ENCODE measurements at regions not wholly inside any gene's neighbourhood (a gene's known extent, or its start where the extent isn't known, plus 50 kb on each side); places are given as distances from the start of the nearest gene placed in this dataset.

DNA sequence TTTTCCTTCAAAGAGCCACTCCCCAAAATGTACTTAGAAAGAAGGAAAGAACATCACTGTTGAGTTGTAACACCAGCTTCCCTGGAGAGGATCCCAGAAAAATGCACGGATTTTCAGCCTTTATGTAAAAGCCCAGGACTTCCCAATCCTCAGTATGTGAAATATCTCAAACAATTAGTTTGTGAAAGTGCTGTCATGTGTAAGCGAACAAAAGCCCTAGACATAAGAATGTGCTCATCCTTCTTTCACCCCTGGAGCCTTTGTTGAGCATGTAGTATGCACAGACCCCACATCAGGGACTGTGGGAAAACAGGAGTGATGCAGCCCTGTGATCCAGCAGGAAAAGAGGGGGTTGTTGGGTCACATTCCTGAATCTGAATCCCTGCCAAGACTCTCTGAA is 441.4 kb upstream of the ZNF507 start:
- peaks cover 11% of the 10 kb centered on the region for H3K4me1 ChIP-seq (ENCODE audit: control insufficient read depth, insufficient read depth, low read length)
- no CpG with 5 or more reads among the region's 2 CpGs for WGBS (ENCODE audit: insufficient coverage)
- H3K36me3 ChIP-seq (ENCODE audit: control insufficient read depth, insufficient read depth, low read length): no peaks in the 10 kb centered on the region
- DNase-seq: peak; percentile 51
- no peak overlapping the region for H3K27ac ChIP-seq (ENCODE audit: low read length)
- H3K4me3 ChIP-seq (ENCODE audit: low read length): no peak overlapping the region
- no peaks in the 10 kb centered on the region for H3K9me3 ChIP-seq (replicated peaks; ENCODE audit: control insufficient read depth, low read depth, low read length)
- H3K27me3 ChIP-seq (ENCODE audit: control insufficient read depth, insufficient read depth, low read length): no peaks in the 10 kb centered on the region

DNA sequence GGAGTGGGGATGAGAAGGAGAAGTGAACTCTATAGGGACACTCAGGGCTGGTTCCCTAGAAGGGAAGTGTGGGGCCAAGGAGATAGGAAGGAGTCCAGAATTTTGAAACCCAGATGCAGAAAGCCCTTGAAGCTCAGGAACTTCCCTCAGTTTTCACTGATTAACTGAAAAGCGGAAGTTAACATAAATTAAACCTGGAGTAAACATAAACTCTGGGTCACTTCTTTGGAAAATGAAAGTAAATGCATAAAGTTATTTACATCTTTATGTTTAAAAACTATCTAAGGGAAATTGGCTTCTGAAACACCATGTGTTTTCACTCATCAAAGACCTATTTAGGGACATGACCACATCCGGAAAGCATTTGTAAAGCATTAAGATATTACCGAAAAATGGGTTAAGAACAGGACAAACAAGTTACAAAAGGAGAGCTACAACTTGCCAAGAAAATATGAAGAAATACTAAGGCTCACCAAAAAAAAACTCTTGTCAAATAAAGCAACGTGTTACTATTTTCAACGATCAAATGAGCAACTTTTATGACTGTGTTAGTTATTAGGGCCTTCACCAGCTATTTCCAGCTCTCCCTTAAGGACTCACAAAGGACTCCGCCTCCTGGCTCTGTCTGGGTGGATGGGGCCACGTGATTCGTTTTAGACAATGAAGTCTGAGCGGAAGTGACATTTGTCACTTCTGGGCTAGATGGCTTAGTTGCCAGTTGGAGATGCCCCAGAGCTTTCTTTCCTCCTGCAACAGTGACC is 439.1 kb upstream of the ZNF507 start:
- DNase-seq: peak; percentile 92
- peak overlapping the region; percentile 85 for H3K27ac ChIP-seq (ENCODE audit: low read length)
- peaks cover 13% of the 10 kb centered on the region for H3K4me1 ChIP-seq (ENCODE audit: control insufficient read depth, insufficient read depth, low read length)
- 43% methylated on average over 4 of the region's 9 CpGs for WGBS (ENCODE audit: insufficient coverage)
- no peaks in the 10 kb centered on the region for H3K36me3 ChIP-seq (ENCODE audit: control insufficient read depth, insufficient read depth, low read length)
- no peaks in the 10 kb centered on the region for H3K27me3 ChIP-seq (ENCODE audit: control insufficient read depth, insufficient read depth, low read length)
- no peaks in the 10 kb centered on the region for H3K9me3 ChIP-seq (replicated peaks; ENCODE audit: control insufficient read depth, low read depth, low read length)
- no peak overlapping the region for H3K4me3 ChIP-seq (ENCODE audit: low read length)

DNA sequence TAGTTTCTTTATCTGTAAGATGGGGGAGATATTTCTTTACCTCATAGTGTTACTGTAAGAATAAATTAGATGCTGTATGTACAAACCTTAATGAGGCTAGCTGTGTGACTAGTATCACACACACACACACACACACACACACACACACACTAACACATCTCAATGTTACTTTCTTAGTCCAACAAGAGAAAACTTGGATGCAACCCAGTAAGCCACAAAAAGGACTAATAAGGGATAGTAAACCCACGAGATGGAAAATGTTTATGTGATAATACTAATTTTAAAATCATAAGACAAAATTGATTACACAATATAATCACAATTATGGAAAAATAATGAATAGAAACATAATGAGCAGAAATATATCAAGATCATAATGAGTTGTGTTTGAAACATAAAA is 437.7 kb upstream of the ZNF507 start:
- no peaks in the 10 kb centered on the region for H3K27me3 ChIP-seq (ENCODE audit: control insufficient read depth, insufficient read depth, low read length)
- no peak overlapping the region for H3K27ac ChIP-seq (ENCODE audit: low read length)
- no peaks in the 10 kb centered on the region for H3K36me3 ChIP-seq (ENCODE audit: control insufficient read depth, insufficient read depth, low read length)
- no peaks in the 10 kb centered on the region for H3K9me3 ChIP-seq (replicated peaks; ENCODE audit: control insufficient read depth, low read depth, low read length)
- no peak for DNase-seq
- peaks cover 13% of the 10 kb centered on the region for H3K4me1 ChIP-seq (ENCODE audit: control insufficient read depth, insufficient read depth, low read length)
- no CpG with 5 or more reads among the region's 1 CpG for WGBS (ENCODE audit: insufficient coverage)
- no peak overlapping the region for H3K4me3 ChIP-seq (ENCODE audit: low read length)

GRCh38 chr19:31908080-31908479 is 437.3 kb upstream of the ZNF507 start:
- Histone ChIP-seq H3K9me3 (replicated peaks; ENCODE audit: control insufficient read depth, low read depth, low read length) (no peaks in the 10 kb centered on the region), H3K4me3 (ENCODE audit: low read length) (no peak overlapping the region), H3K4me1 (ENCODE audit: control insufficient read depth, insufficient read depth, low read length) (peaks cover 13% of the 10 kb centered on the region), H3K36me3 (ENCODE audit: control insufficient read depth, insufficient read depth, low read length) (no peaks in the 10 kb centered on the region), H3K27me3 (ENCODE audit: control insufficient read depth, insufficient read depth, low read length) (no peaks in the 10 kb centered on the region), H3K27ac (ENCODE audit: low read length) (no peak overlapping the region)
- WGBS (ENCODE audit: insufficient coverage): no CpG with 5 or more reads among the region's 3 CpGs
- DNase-seq: no peak

GRCh38 chr19:31908496-31909225 is 436.7 kb upstream of the ZNF507 start:
- Histone ChIP-seq H3K27ac (ENCODE audit: low read length) (no peak overlapping the region), H3K4me1 (ENCODE audit: control insufficient read depth, insufficient read depth, low read length) (peaks cover 13% of the 10 kb centered on the region), H3K9me3 (replicated peaks; ENCODE audit: control insufficient read depth, low read depth, low read length) (no peaks in the 10 kb centered on the region), H3K4me3 (ENCODE audit: low read length) (no peak overlapping the region), H3K27me3 (ENCODE audit: control insufficient read depth, insufficient read depth, low read length) (no peaks in the 10 kb centered on the region), H3K36me3 (ENCODE audit: control insufficient read depth, insufficient read depth, low read length) (no peaks in the 10 kb centered on the region)
- WGBS (ENCODE audit: insufficient coverage): 65% methylated on average over 7 of the region's 10 CpGs
- DNase-seq: peak; percentile 11

- no peaks in the 10 kb centered on the region for H3K9me3 ChIP-seq (replicated peaks; ENCODE audit: control insufficient read depth, low read depth, low read length)
- no peaks in the 10 kb centered on the region for H3K36me3 ChIP-seq (ENCODE audit: control insufficient read depth, insufficient read depth, low read length)
- H3K27ac ChIP-seq (ENCODE audit: low read length): no peak overlapping the region
- 72% methylated on average over 5 of the region's 6 CpGs for WGBS (ENCODE audit: insufficient coverage)
- no peak overlapping the region for H3K4me3 ChIP-seq (ENCODE audit: low read length)
- H3K4me1 ChIP-seq (ENCODE audit: control insufficient read depth, insufficient read depth, low read length): peaks cover 13% of the 10 kb centered on the region
- no peak for DNase-seq
- H3K27me3 ChIP-seq (ENCODE audit: control insufficient read depth, insufficient read depth, low read length): no peaks in the 10 kb centered on the region
Observed at GRCh38 chr19:31910224-31910623, 435.2 kb upstream of the ZNF507 start.

DNA sequence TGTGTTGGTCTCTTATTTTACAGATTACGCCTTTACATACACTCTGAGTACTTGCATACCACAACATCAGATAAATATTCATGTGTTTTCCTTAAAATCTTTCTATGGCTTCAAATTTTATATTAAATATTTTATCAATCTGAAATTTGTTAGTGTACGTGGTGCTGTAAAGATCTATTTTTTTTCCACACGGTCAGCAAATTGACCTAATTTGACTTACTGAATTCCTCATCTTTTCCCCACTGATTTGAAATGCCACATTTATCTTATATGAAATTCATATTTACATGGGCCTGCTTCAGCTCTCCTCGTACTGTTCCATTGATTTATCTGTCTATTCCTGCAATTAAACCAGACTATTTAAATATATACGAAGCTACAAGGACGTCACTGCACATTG is 433.8 kb upstream of the ZNF507 start:
- WGBS (ENCODE audit: insufficient coverage): 69% methylated on average over 3 of the region's 6 CpGs
- no peak for DNase-seq
- Histone ChIP-seq H3K9me3 (replicated peaks; ENCODE audit: control insufficient read depth, low read depth, low read length) (no peaks in the 10 kb centered on the region), H3K36me3 (ENCODE audit: control insufficient read depth, insufficient read depth, low read length) (no peaks in the 10 kb centered on the region), H3K27me3 (ENCODE audit: control insufficient read depth, insufficient read depth, low read length) (no peaks in the 10 kb centered on the region), H3K4me1 (ENCODE audit: control insufficient read depth, insufficient read depth, low read length) (peaks cover 8% of the 10 kb centered on the region), H3K4me3 (ENCODE audit: low read length) (no peak overlapping the region), H3K27ac (ENCODE audit: low read length) (no peak overlapping the region)

GRCh38 chr19:31913103-31913661 is 432.2 kb upstream of the ZNF507 start:
- DNase-seq: no peak
- H3K4me3 ChIP-seq (ENCODE audit: low read length): no peak overlapping the region
- no peaks in the 10 kb centered on the region for H3K9me3 ChIP-seq (replicated peaks; ENCODE audit: control insufficient read depth, low read depth, low read length)
- no peak overlapping the region for H3K27ac ChIP-seq (ENCODE audit: low read length)
- no peaks in the 10 kb centered on the region for H3K27me3 ChIP-seq (ENCODE audit: control insufficient read depth, insufficient read depth, low read length)
- peaks cover 5% of the 10 kb centered on the region for H3K4me1 ChIP-seq (ENCODE audit: control insufficient read depth, insufficient read depth, low read length)
- WGBS (ENCODE audit: insufficient coverage): 45% methylated on average over 5 of the region's 7 CpGs
- no peaks in the 10 kb centered on the region for H3K36me3 ChIP-seq (ENCODE audit: control insufficient read depth, insufficient read depth, low read length)

DNA sequence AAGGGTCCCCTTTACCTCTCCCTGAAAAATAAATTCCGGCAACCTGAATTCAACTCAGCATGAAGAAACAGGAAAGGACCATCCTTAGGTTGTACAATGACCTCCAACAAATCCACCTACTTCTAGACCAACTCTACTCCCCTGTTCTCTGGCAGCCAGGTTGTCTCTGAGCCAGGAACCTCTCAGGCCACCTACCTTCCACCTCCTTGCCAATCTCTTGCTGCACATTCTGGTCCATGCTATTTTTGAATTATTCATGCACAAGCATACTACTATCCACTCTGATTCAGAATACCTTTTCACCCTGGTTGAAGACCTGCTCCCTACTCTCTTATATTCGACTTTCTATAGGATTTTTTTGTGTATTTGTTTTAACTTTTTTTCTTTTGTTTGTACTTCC is 415.0 kb upstream of the ZNF507 start:
- no peaks in the 10 kb centered on the region for H3K4me1 ChIP-seq (ENCODE audit: control insufficient read depth, insufficient read depth, low read length)
- WGBS (ENCODE audit: insufficient coverage): 100% methylated on average over 1 of the region's 2 CpGs
- H3K27ac ChIP-seq (ENCODE audit: low read length): no peak overlapping the region
- DNase-seq: no peak
- H3K9me3 ChIP-seq (replicated peaks; ENCODE audit: control insufficient read depth, low read depth, low read length): no peaks in the 10 kb centered on the region
- no peak overlapping the region for H3K4me3 ChIP-seq (ENCODE audit: low read length)
- H3K36me3 ChIP-seq (ENCODE audit: control insufficient read depth, insufficient read depth, low read length): no peaks in the 10 kb centered on the region
- no peaks in the 10 kb centered on the region for H3K27me3 ChIP-seq (ENCODE audit: control insufficient read depth, insufficient read depth, low read length)

- no peak overlapping the region for H3K4me3 ChIP-seq (ENCODE audit: low read length)
- no peaks in the 10 kb centered on the region for H3K9me3 ChIP-seq (replicated peaks; ENCODE audit: control insufficient read depth, low read depth, low read length)
- H3K27me3 ChIP-seq (ENCODE audit: control insufficient read depth, insufficient read depth, low read length): no peaks in the 10 kb centered on the region
- no peak overlapping the region for H3K27ac ChIP-seq (ENCODE audit: low read length)
- DNase-seq: no peak
- 82% methylated on average over 2 of the region's 3 CpGs for WGBS (ENCODE audit: insufficient coverage)
- no peaks in the 10 kb centered on the region for H3K4me1 ChIP-seq (ENCODE audit: control insufficient read depth, insufficient read depth, low read length)
- H3K36me3 ChIP-seq (ENCODE audit: control insufficient read depth, insufficient read depth, low read length): no peaks in the 10 kb centered on the region
Observed at GRCh38 chr19:31937983-31938382, 407.4 kb upstream of the ZNF507 start.

Data from muscle of leg (tissue), 3 donors.